H1 (cell line): ENCODE measurements at regions not wholly inside any gene's neighbourhood (a gene's known extent, or its start where the extent isn't known, plus 50 kb on each side); places are given as distances from the start of the nearest gene placed in this dataset.
A peak's percentile ranks its signal among the peaks of the same experiment; 100 is the strongest.
"Not testable (repeated sequence)": the region's sequence is repeated elsewhere in the genome, so short reads cannot be mapped to it uniquely, and the experiment has no call there.

Experiments used
- CTCF ChIA-PET: fragments of 300-600 bp; sonication (Branson Sonifier 250); formaldehyde crosslinking; loops from one replicate; lab custom pipeline; 2021; ENCODE audit not compliant: partially characterized antibody; lab: Charles Lee
- POLR2A ChIA-PET: fragments of 300-600 bp; sonication (Branson Sonifier 250); formaldehyde crosslinking; loops from one replicate; lab custom pipeline; 2021; ENCODE audit warnings: inconsistent platforms; ENCODE audit not compliant: partially characterized antibody; lab: Charles Lee
- DNase-seq, 2 experiments: peaks; one replicate each; pipeline versions ENCODE4 v3.0.0 to v3.0.0-alpha.2; 2010 to 2022; ENCODE audit warnings: low spot score in 2 of 2, low read depth in 1 of 2, mixed read lengths in 1 of 2
- FAIRE-seq: peaks from 2 replicates; lab custom pipeline; 2011; peaks lifted over from hg19 to GRCh38; lab: Jason Lieb, UNC
- H2AFZ ChIP-seq: 2 replicates; pipeline ENCODE4 v1.8.1; 2012; ENCODE audit warnings: low read length, inconsistent platforms
- H2AK5ac ChIP-seq: 2 replicates; pipeline ENCODE4 v1.6.1; 2013; ENCODE audit warnings: low read depth, low read length
- H2BK120ac ChIP-seq: replicated peaks from 2 replicates; pipeline ENCODE3; 2013; ENCODE audit warnings: low read depth, low read length, inconsistent platforms
- H2BK12ac ChIP-seq: 2 replicates; pipeline ENCODE4 v1.6.1; 2013; ENCODE audit warnings: low read depth, low read length
- H2BK15ac ChIP-seq: 2 replicates; pipeline ENCODE4 v1.6.1; 2013; ENCODE audit warnings: low read length
- H2BK20ac ChIP-seq: 2 replicates; pipeline ENCODE4 v1.6.1; 2013; ENCODE audit warnings: low read length
- H2BK5ac ChIP-seq: 2 replicates; pipeline ENCODE4 v1.6.1; 2013; ENCODE audit warnings: low read depth, low read length
- H3K14ac ChIP-seq: 2 replicates; pipeline ENCODE4 v1.6.1; 2013; ENCODE audit warnings: inconsistent platforms; ENCODE audit not compliant: insufficient read length
- H3K18ac ChIP-seq: 2 replicates; pipeline ENCODE4 v1.6.1; 2013; ENCODE audit warnings: low read length; ENCODE audit errors: extremely low read depth
- H3K23ac ChIP-seq: 2 replicates; pipeline ENCODE4 v1.6.1; 2013; ENCODE audit warnings: inconsistent platforms; ENCODE audit not compliant: insufficient read length
- H3K23me2 ChIP-seq: 2 replicates; pipeline ENCODE4 v1.6.1; 2013; ENCODE audit warnings: low read depth, low read length
- H3K27ac ChIP-seq: 2 replicates; pipeline ENCODE4 v1.6.1; 2011; ENCODE audit warnings: low read depth, low read length, inconsistent platforms
- H3K27me3 ChIP-seq, 4 experiments: replicated peaks in 1 of 4; 1 replicate in 1 of 4; 2 replicates in 3 of 4; pipeline versions ENCODE4 v1.6.1 to v1.8.1; 2011 to 2013; ENCODE audit warnings: low read length in 3 of 4, mild to moderate bottlenecking in 3 of 4, inconsistent platforms in 2 of 4, mixed read lengths in 2 of 4, moderate library complexity in 1 of 4; ENCODE audit not compliant: control insufficient read depth in 3 of 4, insufficient read depth in 3 of 4; ENCODE audit errors: extremely low read depth in 1 of 4
- H3K36me3 ChIP-seq, 4 experiments: 2 replicates each; pipeline versions ENCODE4 v1.6.1 to v1.8.1; 2011 to 2013; ENCODE audit warnings: mild to moderate bottlenecking in 4 of 4, low read length in 3 of 4, moderate library complexity in 2 of 4, control low read depth in 1 of 4, inconsistent platforms in 1 of 4; ENCODE audit not compliant: insufficient read depth in 4 of 4, control insufficient read depth in 2 of 4
- H3K4ac ChIP-seq: replicated peaks from 2 replicates; pipeline ENCODE3; 2013; ENCODE audit warnings: low read length, low read depth, mixed read lengths, inconsistent platforms; ENCODE audit not compliant: insufficient read length
- H3K4me1 ChIP-seq, 4 experiments: replicated peaks in 1 of 4; 1 replicate in 1 of 4; 2 replicates in 3 of 4; pipeline versions ENCODE4 v1.6.1 to v1.8.1; 2011 to 2013; ENCODE audit warnings: low read length in 3 of 4, inconsistent platforms in 2 of 4, mixed read lengths in 1 of 4; ENCODE audit not compliant: insufficient read depth in 4 of 4, control insufficient read depth in 3 of 4
- H3K4me2 ChIP-seq, 2 experiments: 2 replicates each; pipeline versions ENCODE4 v1.6.1 to v1.8.1; 2011 to 2013; ENCODE audit warnings: low read depth in 2 of 2, low read length in 2 of 2, control low read depth in 1 of 2, inconsistent platforms in 1 of 2, mild to moderate bottlenecking in 1 of 2; ENCODE audit not compliant: insufficient read depth in 1 of 2
- H3K4me3 ChIP-seq, 4 experiments: fragments of 200-600, 300-600 bp in 1 of 4; sonication (generic), shearing (Covaris generic), sonication (Bioruptor Twin) in 1 of 4; 2 replicates each; pipeline versions ENCODE4 v1.5.1 to v1.8.1; 2011 to 2016; ENCODE audit warnings: low read length in 4 of 4, low read depth in 3 of 4, control low read depth in 2 of 4, inconsistent platforms in 2 of 4, mild to moderate bottlenecking in 2 of 4, mixed read lengths in 1 of 4, moderate library complexity in 1 of 4; ENCODE audit not compliant: insufficient read depth in 2 of 4; ENCODE audit errors: extremely low read depth in 1 of 4
- H3K56ac ChIP-seq: replicated peaks from 2 replicates; pipeline ENCODE3; 2013; ENCODE audit warnings: low read depth, mild to moderate bottlenecking, mixed read lengths, low read length, inconsistent platforms; ENCODE audit not compliant: insufficient read length
- H3K79me1 ChIP-seq: 2 replicates; pipeline ENCODE4 v1.6.1; 2013; ENCODE audit warnings: low read depth, low read length, control low read depth
- H3K79me2 ChIP-seq, 2 experiments: 2 replicates each; pipeline versions ENCODE4 v1.6.1 to v1.8.1; 2012 to 2013; ENCODE audit warnings: low read length in 2 of 2, mild to moderate bottlenecking in 2 of 2, inconsistent platforms in 1 of 2; ENCODE audit not compliant: insufficient read depth in 2 of 2, control insufficient read depth in 1 of 2
- H3K9ac ChIP-seq, 4 experiments: replicated peaks in 1 of 4; 1 replicate in 1 of 4; 2 replicates in 3 of 4; pipeline versions ENCODE4 v1.6.1 to v1.8.1; 2011 to 2013; ENCODE audit warnings: low read depth in 3 of 4, low read length in 3 of 4, control low read depth in 2 of 4, mild to moderate bottlenecking in 2 of 4, moderate library complexity in 2 of 4, inconsistent platforms in 1 of 4; ENCODE audit errors: extremely low read depth in 1 of 4
- H3K9me3 ChIP-seq, 2 experiments: 2 replicates each; pipeline versions ENCODE4 v1.6.1 to v1.8.1; 2012 to 2013; ENCODE audit warnings: mild to moderate bottlenecking in 2 of 2, moderate library complexity in 2 of 2, control low read depth in 1 of 2, inconsistent platforms in 1 of 2, low read depth in 1 of 2, low read length in 1 of 2, mixed read lengths in 1 of 2; ENCODE audit not compliant: insufficient read depth in 2 of 2
- H4K20me1 ChIP-seq, 2 experiments: replicated peaks in 1 of 2; 2 replicates each; pipeline versions ENCODE3 to v1.8.1; 2011 to 2013; ENCODE audit warnings: inconsistent platforms in 2 of 2, low read length in 2 of 2, mild to moderate bottlenecking in 1 of 2; ENCODE audit not compliant: insufficient read depth in 2 of 2, control insufficient read depth in 1 of 2
- H4K5ac ChIP-seq: 2 replicates; pipeline ENCODE4 v1.6.1; 2013; ENCODE audit warnings: low read length, low read depth, mixed read lengths, inconsistent platforms; ENCODE audit not compliant: insufficient read length
- H4K8ac ChIP-seq: 2 replicates; pipeline ENCODE4 v1.8.0; 2013; ENCODE audit warnings: mild to moderate bottlenecking, moderate library complexity, low read length, inconsistent platforms; ENCODE audit not compliant: insufficient read depth; ENCODE audit errors: extremely low read depth
- H4K91ac ChIP-seq: replicated peaks from 2 replicates; pipeline ENCODE3; 2013; ENCODE audit warnings: low read length, mixed read lengths, inconsistent platforms; ENCODE audit not compliant: insufficient read length
- WGBS, 2 experiments: shearing (Covaris generic) in 1 of 2; methylation state at CpG; one replicate each; pipeline versions ENCODE4 v1.1.6 to v1.1.7; 2013 to 2015; ENCODE audit warnings: low lambda C conversion rate in 2 of 2, mixed read lengths in 2 of 2, inconsistent platforms in 1 of 2, low coverage in 1 of 2, missing lambda C conversion rate in 1 of 2; ENCODE audit not compliant: insufficient replicate concordance in 2 of 2, insufficient coverage in 1 of 2, insufficient read length in 1 of 2; ENCODE audit errors: extremely low coverage in 1 of 2, missing lambda C conversion rate in 1 of 2; 5-methylcytosine and 5-hydroxymethylcytosine counted together

DNA sequence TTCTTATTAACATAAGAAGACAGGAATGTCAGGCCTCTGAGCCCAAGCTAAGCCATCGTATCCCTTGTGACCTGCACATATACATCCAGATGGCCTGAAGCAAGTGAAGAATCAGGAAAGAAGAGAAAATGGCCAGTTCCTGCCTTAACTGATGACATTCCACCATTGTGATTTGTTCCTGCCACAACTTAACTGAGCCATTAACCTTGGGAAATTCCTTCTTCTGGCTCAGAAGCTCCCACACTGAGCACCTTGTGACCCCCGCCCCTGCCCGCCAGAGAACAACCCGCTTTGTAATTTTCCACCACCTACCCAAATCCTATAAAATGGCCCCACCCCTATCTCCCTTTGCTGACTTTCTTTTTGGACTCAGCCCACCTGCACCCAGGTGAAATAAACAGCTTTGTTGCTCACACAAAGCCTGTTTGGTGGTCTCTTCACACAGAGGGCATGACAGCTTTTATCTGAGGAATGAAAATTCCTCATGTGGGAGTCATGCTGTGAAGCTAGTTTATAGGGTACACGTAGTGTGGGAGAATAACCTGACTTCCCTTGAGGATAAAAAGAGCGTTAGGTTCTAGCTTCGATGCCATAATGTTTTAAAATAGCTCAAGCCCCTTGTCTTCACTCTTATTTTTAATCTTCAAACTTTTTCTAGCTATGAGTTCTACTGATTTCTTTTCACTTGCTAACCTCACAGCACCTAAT lies 122.0 kb downstream of the AHR start:
- not testable (repeated sequence) for H2BK5ac ChIP-seq, H3K4me3 ChIP-seq, H3K27me3 ChIP-seq, H2BK120ac ChIP-seq, DNase-seq, H2AK5ac ChIP-seq, H3K79me2 ChIP-seq, H3K9ac ChIP-seq, H4K8ac ChIP-seq, H4K5ac ChIP-seq, H3K27ac ChIP-seq, H3K23ac ChIP-seq, H3K18ac ChIP-seq, H4K91ac ChIP-seq, H3K56ac ChIP-seq, H4K20me1 ChIP-seq, H3K4ac ChIP-seq, H2BK15ac ChIP-seq, H3K9me3 ChIP-seq, H3K36me3 ChIP-seq, H2BK12ac ChIP-seq, FAIRE-seq, H2AFZ ChIP-seq, H3K14ac ChIP-seq, H3K4me1 ChIP-seq, H3K23me2 ChIP-seq, H3K79me1 ChIP-seq, H3K4me2 ChIP-seq
- ChIA-PET CTCF (interaction anchor here (0.7 to 1.2 kb wide), 3 partner anchors 16 to 144 kb away, joined by 3 to 4 read pairs (median 3); no protein-coding TSS in a partner anchor), POLR2A (interaction anchor here (1.1 kb wide), 1 partner anchor 19 kb away, joined by 3 read pairs; no protein-coding TSS in a partner anchor)
- 79% methylated on average over 7 of the region's 7 CpGs; no CpG with 5 or more reads in 1 of the 2 experiments for WGBS, 2 experiments
- 0 out of 2 replicates have a peak overlapping the region, but pooled peaks have one; percentile 61 for H2BK20ac ChIP-seq
